Caco-2 (cell line): ENCODE measurements at regions not wholly inside any gene's neighbourhood (a gene's known extent, or its start where the extent isn't known, plus 50 kb on each side); places are given as distances from the start of the nearest gene placed in this dataset.
"Not testable (repeated sequence)": the region's sequence is repeated elsewhere in the genome, so short reads cannot be mapped to it uniquely, and the experiment has no call there.

Source experiments
- BruUV-seq: library from RNA; stranded (reverse); fragments of 400-500 nt; replicated peaks from 2 replicates; lab custom pipeline; 2021; lab: Mats Ljungman, UMichigan
- CTCF ChIA-PET: fragments of 300-600 bp; sonication (Branson Sonifier 250); formaldehyde crosslinking; loops from one replicate; lab custom pipeline; 2022; ENCODE audit warnings: antibody characterized with exemption; lab: Charles Lee
- POLR2A ChIA-PET: fragments of 300-600 bp; sonication (Branson Sonifier 250); formaldehyde crosslinking; loops from one replicate; lab custom pipeline; 2022; ENCODE audit warnings: antibody characterized with exemption; lab: Charles Lee
- DNase-seq, 2 experiments: peaks; one replicate each; pipeline versions ENCODE4 v3.0.0 to v3.0.0-alpha.2; 2020 to 2022
- H3K27me3 ChIP-seq: replicated peaks from 2 replicates; pipeline ENCODE4 v1.6.0; 2011; ENCODE audit warnings: low read length; ENCODE audit not compliant: control insufficient read depth, insufficient read depth
- H3K36me3 ChIP-seq: 2 replicates; pipeline ENCODE4 v1.5.1; 2011; ENCODE audit warnings: low read length; ENCODE audit not compliant: control insufficient read depth, insufficient read depth
- H3K4me1 ChIP-seq: fragments of 250-450 bp; sonication (Bioruptor Pico); 2 replicates; pipeline ENCODE4 v1.5.1; 2020; ENCODE audit warnings: mild to moderate bottlenecking
- H3K4me3 ChIP-seq: 2 replicates; pipeline ENCODE4 v1.5.1; 2011; ENCODE audit warnings: low read depth, mild to moderate bottlenecking, control low read depth, low read length
- H3K9me3 ChIP-seq: fragments of 250-450 bp; sonication (Bioruptor Pico); 2 replicates; pipeline ENCODE4 v1.5.1; 2020; ENCODE audit warnings: mild to moderate bottlenecking, moderate library complexity
- H3K27ac Mint-ChIP-seq: one replicate; pipeline ENCODE4 v1.8.0; 2022; ENCODE audit warnings: mixed read lengths; ENCODE audit not compliant: unreplicated experiment
- H3K27me3 Mint-ChIP-seq: one replicate; pipeline ENCODE4 v1.8.0; 2022; ENCODE audit warnings: mixed read lengths; ENCODE audit not compliant: insufficient read depth, unreplicated experiment
- H3K36me3 Mint-ChIP-seq: one replicate; pipeline ENCODE4 v1.8.0; 2022; ENCODE audit warnings: mild to moderate bottlenecking, mixed read lengths; ENCODE audit not compliant: insufficient read depth, unreplicated experiment
- H3K4me1 Mint-ChIP-seq: one replicate; pipeline ENCODE4 v1.8.0; 2022; ENCODE audit warnings: low read depth, mixed read lengths; ENCODE audit not compliant: unreplicated experiment
- H3K4me3 Mint-ChIP-seq: one replicate; pipeline ENCODE4 v1.8.0; 2022; ENCODE audit warnings: mild to moderate bottlenecking, moderate library complexity, mixed read lengths; ENCODE audit not compliant: unreplicated experiment
- H3K9me3 Mint-ChIP-seq: one replicate; pipeline ENCODE4 v1.8.0; 2022; ENCODE audit warnings: mixed read lengths; ENCODE audit not compliant: unreplicated experiment
- intact Hi-C: fragments of 100-400 bp; cut with micrococcal nuclease; formaldehyde crosslinking; loops from one replicate; pipeline ENCODE4 v1.10.0; 2022; ENCODE audit not compliant: unreplicated experiment
- TF ChIP-seq, protein P1 (sequence below), 2 experiments: fragments of 200-600 bp in 1 of 2; IDR thresholded peaks; 1 replicate in 1 of 2; 2 replicates in 1 of 2; pipeline versions ENCODE4 v1.5.1 to v1.8.0; 2011 to 2022; ENCODE audit warnings: antibody characterized with exemption in 1 of 2, control low read depth in 1 of 2, inconsistent platforms in 1 of 2, low read depth in 1 of 2, low read length in 1 of 2, mild to moderate bottlenecking in 1 of 2, moderate library complexity in 1 of 2; ENCODE audit not compliant: insufficient read depth in 1 of 2, severe bottlenecking in 1 of 2, unreplicated experiment in 1 of 2

DNA sequence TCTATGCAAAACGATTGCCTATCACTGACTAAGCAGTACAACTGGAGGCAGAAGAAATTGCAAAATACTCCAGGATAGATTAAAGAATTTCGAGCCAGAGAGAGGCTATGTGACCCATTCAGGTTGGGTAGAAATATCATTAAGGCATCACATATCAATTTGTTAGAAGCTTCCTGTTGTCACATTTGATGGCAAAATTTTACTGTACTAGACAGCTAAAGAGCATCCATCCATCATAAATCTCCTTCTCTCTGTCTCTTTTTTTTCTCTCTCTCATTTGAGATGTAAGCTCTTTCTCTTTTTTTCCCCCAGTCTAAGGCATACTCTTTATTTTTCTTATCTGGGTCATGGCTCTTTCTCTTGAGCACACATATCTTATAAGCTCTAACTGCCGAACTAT, 155.7 kb downstream of the EVA1A start:
- CTCF ChIA-PET: interaction anchor here (0.7 kb wide), 1 partner anchor 28 kb away, joined by 3 read pairs; no protein-coding TSS in a partner anchor
- H3K4me1 Mint-ChIP-seq: peaks cover 6% of the 10 kb centered on the region

DNA sequence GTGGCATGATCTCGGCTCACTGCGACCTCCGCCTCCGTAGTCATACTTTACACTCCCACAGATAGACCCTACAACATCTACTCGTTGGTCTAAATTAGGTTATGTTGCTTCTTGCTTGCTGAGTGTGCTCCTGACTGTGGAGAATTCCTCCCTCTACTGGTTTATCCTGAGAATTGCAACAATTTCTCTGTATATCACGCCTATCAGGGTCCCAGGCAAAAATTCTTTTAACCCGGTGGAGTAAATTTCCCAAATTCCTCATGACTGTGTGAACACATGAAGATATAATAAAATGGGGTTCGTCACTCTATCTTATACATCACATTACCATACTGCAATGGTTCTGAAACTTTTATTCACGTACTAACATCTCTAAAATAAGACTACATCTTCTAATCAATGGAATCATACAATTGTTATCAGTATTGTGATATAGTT, 156.7 kb downstream of the EVA1A start:
- Mint-ChIP-seq H3K9me3 (no peaks in the 10 kb centered on the region), H3K27ac (no peak overlapping the region), H3K4me3 (no peak overlapping the region), H3K27me3 (peaks cover 16% of the 10 kb centered on the region), H3K36me3 (no peaks in the 10 kb centered on the region), H3K4me1 (peaks cover 6% of the 10 kb centered on the region)
- BruUV-seq: no TSS peak
- DNase-seq: peak in 1 of 2 experiments; percentile 51
- TF ChIP-seq, protein P1, sequence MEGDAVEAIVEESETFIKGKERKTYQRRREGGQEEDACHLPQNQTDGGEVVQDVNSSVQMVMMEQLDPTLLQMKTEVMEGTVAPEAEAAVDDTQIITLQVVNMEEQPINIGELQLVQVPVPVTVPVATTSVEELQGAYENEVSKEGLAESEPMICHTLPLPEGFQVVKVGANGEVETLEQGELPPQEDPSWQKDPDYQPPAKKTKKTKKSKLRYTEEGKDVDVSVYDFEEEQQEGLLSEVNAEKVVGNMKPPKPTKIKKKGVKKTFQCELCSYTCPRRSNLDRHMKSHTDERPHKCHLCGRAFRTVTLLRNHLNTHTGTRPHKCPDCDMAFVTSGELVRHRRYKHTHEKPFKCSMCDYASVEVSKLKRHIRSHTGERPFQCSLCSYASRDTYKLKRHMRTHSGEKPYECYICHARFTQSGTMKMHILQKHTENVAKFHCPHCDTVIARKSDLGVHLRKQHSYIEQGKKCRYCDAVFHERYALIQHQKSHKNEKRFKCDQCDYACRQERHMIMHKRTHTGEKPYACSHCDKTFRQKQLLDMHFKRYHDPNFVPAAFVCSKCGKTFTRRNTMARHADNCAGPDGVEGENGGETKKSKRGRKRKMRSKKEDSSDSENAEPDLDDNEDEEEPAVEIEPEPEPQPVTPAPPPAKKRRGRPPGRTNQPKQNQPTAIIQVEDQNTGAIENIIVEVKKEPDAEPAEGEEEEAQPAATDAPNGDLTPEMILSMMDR (IDR thresholded peaks at IDR 0.05; ENCODE audit: insufficient read depth in 1 of 2, low read depth in 1 of 2, low read length in 1 of 2, severe bottlenecking in 1 of 2, unreplicated experiment in 1 of 2): peak; percentile 72 to 82
- intact Hi-C loops: loop anchor here (1.0 to 5.0 kb wide), 7 partner anchors 88 to 712 kb away; partner anchors contain the start of gene TACR1
- H3K4me3 ChIP-seq: no peak overlapping the region
- no peaks in the 10 kb centered on the region for H3K36me3 ChIP-seq
- no peaks in the 10 kb centered on the region for H3K4me1 ChIP-seq
- H3K9me3 ChIP-seq: no peaks in the 10 kb centered on the region
- H3K27me3 ChIP-seq: no peaks in the 10 kb centered on the region; the same call in 1 of the 2 replicates
- ChIA-PET POLR2A (no interaction called here), CTCF (no interaction called here)

More for the DNA sequence above, 155.7 kb downstream of the EVA1A start:
- Histone ChIP-seq H3K4me1 (no peaks in the 10 kb centered on the region), H3K27me3 (no peaks in the 10 kb centered on the region; the same call in 1 of the 2 replicates), H3K36me3 (no peaks in the 10 kb centered on the region), H3K9me3 (no peaks in the 10 kb centered on the region), H3K4me3 (no peak overlapping the region)
- no TSS peak for BruUV-seq
- Mint-ChIP-seq H3K4me3 (no peak overlapping the region), H3K36me3 (no peaks in the 10 kb centered on the region), H3K27ac (no peak overlapping the region), H3K27me3 (peaks cover 16% of the 10 kb centered on the region), H3K9me3 (no peaks in the 10 kb centered on the region)
- DNase-seq: no peak
- TF ChIP-seq, protein P1 (IDR thresholded peaks at IDR 0.05; ENCODE audit: insufficient read depth in 1 of 2, low read depth in 1 of 2, low read length in 1 of 2, severe bottlenecking in 1 of 2, unreplicated experiment in 1 of 2): no peak
- intact Hi-C loops: loop anchor here (1.0 to 5.0 kb wide), 7 partner anchors 89 to 713 kb away; partner anchors contain the start of gene TACR1
- POLR2A ChIA-PET: no interaction called here

DNA sequence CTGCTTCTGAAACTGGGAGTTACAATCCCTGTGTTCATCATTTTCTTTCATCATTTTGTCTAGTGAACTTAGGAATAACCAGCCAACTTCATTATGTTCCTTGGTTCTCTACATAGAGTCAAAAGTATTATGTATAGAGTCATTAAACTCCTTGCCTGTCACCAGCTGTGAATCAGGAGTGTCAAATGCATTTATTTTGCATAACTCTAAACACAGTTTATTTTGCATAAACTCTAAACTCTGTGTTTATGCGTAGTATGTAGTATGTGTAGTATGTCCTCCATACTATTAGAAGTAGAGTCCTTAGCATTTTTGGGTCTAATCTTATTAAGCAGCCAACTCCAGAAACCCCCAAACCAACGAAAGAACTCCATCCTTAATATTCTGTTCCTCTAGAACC, 164.4 kb downstream of the EVA1A start:
- intact Hi-C loops: no loop called here
- Mint-ChIP-seq H3K27me3 (peaks cover 3% of the 10 kb centered on the region), H3K27ac (no peak overlapping the region), H3K36me3 (no peaks in the 10 kb centered on the region), H3K4me3 (no peak overlapping the region), H3K9me3 (peaks cover 9% of the 10 kb centered on the region), H3K4me1 (no peaks in the 10 kb centered on the region)
- POLR2A ChIA-PET: no interaction called here
- Histone ChIP-seq H3K4me1 (no peaks in the 10 kb centered on the region), H3K36me3 (no peaks in the 10 kb centered on the region), H3K27me3 (no peaks in the 10 kb centered on the region), H3K9me3 (no peaks in the 10 kb centered on the region), H3K4me3 (no peak overlapping the region)
- BruUV-seq: no TSS peak
- CTCF ChIA-PET: no interaction called here
- TF ChIP-seq, protein P1 (IDR thresholded peaks at IDR 0.05; ENCODE audit: insufficient read depth in 1 of 2, low read depth in 1 of 2, low read length in 1 of 2, severe bottlenecking in 1 of 2, unreplicated experiment in 1 of 2): no peak
- no peak for DNase-seq

DNA sequence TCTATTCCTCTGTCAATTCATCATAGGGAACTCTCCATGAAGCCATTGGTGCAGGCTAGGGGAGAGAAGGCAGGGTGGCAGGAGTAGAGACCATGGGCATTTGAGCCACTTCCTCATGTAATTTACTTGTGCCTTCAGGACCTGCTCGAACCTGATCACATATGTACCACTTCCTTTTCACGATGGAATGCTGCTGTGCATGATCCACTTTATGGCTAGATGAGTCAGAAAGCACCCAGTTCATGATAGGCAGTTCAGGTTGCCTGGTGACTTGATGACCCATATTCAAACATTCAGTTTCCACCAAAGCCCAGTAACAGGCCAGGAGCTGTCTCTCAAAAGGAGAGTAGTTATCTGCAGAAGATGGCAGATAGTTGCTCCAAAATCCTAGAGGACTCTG, 166.0 kb downstream of the EVA1A start:
- intact Hi-C loops, H3K27me3 ChIP-seq, POLR2A ChIA-PET, H3K4me1 Mint-ChIP-seq, H3K27ac Mint-ChIP-seq, H3K4me3 Mint-ChIP-seq, H3K27me3 Mint-ChIP-seq, H3K4me3 ChIP-seq, H3K36me3 Mint-ChIP-seq, CTCF ChIA-PET, H3K9me3 ChIP-seq, H3K36me3 ChIP-seq, BruUV-seq, DNase-seq, H3K4me1 ChIP-seq, H3K9me3 Mint-ChIP-seq: not testable (repeated sequence)
